ENCODE measurements at regions not wholly inside any gene's neighbourhood (a gene's known extent, or its start where the extent isn't known, plus 50 kb on each side); places are given as distances from the start of the nearest gene placed in this dataset.
"Not testable (repeated sequence)": the region's sequence is repeated elsewhere in the genome, so short reads cannot be mapped to it uniquely, and the experiment has no call there.

- Histone ChIP-seq H3K9me3 (ENCODE audit: control insufficient read depth, low read length) (no peaks in the 10 kb centered on the region), H3K27me3 (ENCODE audit: control insufficient read depth, insufficient read depth) (no peaks in the 10 kb centered on the region), H3K27ac (ENCODE audit: low read length) (no peak overlapping the region), H3K4me3 (ENCODE audit: low read length) (no peak overlapping the region), H3K4me1 (ENCODE audit: control insufficient read depth, insufficient read depth, low read length) (no peaks in the 10 kb centered on the region)
- intact Hi-C loops (cut with DNase I): no loop called here
- DNase-seq: no peak
- no peak for ATAC-seq
- 71% methylated on average over 17 of the region's 17 CpGs for WGBS
Measured at GRCh38 chr16:26985100-26986065, 81.3 kb upstream of the C16orf82 start.

DNA sequence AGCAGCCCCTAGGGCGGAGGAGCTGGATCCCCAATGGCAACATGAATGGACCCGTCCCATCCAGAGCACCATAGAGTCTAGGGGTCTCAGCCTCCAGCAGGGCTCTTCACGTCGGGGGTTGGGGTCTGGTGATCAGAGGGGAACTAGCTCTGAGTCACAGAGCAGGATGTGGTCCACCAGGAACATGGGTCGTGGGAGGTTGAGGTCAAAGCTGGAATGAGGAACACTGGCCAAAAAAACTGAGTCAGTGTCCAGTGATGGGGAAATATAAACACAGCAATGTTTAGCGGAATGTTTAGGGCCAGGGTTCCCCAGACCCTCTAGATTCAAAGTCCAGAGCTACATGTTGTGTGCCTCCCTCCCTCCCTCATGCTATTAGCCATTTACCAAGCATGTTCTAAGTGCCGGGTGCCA, 79.1 kb upstream of the C16orf82 start:
- no peak for ATAC-seq
- H3K4me1 ChIP-seq (ENCODE audit: control insufficient read depth, insufficient read depth, low read length): no peaks in the 10 kb centered on the region
- WGBS: 53% methylated on average over 7 of the region's 7 CpGs
- H3K27me3 ChIP-seq (ENCODE audit: control insufficient read depth, insufficient read depth): no peaks in the 10 kb centered on the region
- intact Hi-C loops (cut with DNase I): no loop called here
- no peak for DNase-seq
- no peaks in the 10 kb centered on the region for H3K9me3 ChIP-seq (ENCODE audit: control insufficient read depth, low read length)
- H3K27ac ChIP-seq (ENCODE audit: low read length): no peak overlapping the region
- no peak overlapping the region for H3K4me3 ChIP-seq (ENCODE audit: low read length)

- no peaks in the 10 kb centered on the region for H3K27me3 ChIP-seq (ENCODE audit: control insufficient read depth, insufficient read depth)
- no peak overlapping the region for H3K27ac ChIP-seq (ENCODE audit: low read length)
- intact Hi-C loops (cut with DNase I): no loop called here
- no peak for ATAC-seq
- no peaks in the 10 kb centered on the region for H3K4me1 ChIP-seq (ENCODE audit: control insufficient read depth, insufficient read depth, low read length)
- WGBS: 73% methylated on average over 5 of the region's 5 CpGs
- H3K4me3 ChIP-seq (ENCODE audit: low read length): no peak overlapping the region
- H3K9me3 ChIP-seq (ENCODE audit: control insufficient read depth, low read length): no peaks in the 10 kb centered on the region
- no peak for DNase-seq
Measured at GRCh38 chr16:26988186-26988585, 78.5 kb upstream of the C16orf82 start.

- H3K27ac ChIP-seq (ENCODE audit: low read length); H3K9me3 ChIP-seq (ENCODE audit: control insufficient read depth, low read length); DNase-seq; intact Hi-C loops (cut with DNase I); H3K4me3 ChIP-seq (ENCODE audit: low read length); H3K4me1 ChIP-seq (ENCODE audit: control insufficient read depth, insufficient read depth, low read length); H3K27me3 ChIP-seq (ENCODE audit: control insufficient read depth, insufficient read depth); ATAC-seq: not testable (repeated sequence)
- WGBS: 91% methylated on average over 5 of the region's 5 CpGs
Measured at GRCh38 chr16:26990384-26991120, 76.2 kb upstream of the C16orf82 start.

- no peak for ATAC-seq
- Histone ChIP-seq H3K4me1 (ENCODE audit: control insufficient read depth, insufficient read depth, low read length) (no peaks in the 10 kb centered on the region), H3K4me3 (ENCODE audit: low read length) (no peak overlapping the region), H3K9me3 (ENCODE audit: control insufficient read depth, low read length) (no peaks in the 10 kb centered on the region), H3K27ac (ENCODE audit: low read length) (no peak overlapping the region), H3K27me3 (ENCODE audit: control insufficient read depth, insufficient read depth) (no peaks in the 10 kb centered on the region)
- intact Hi-C loops (cut with DNase I): no loop called here
- 25% methylated on average over 9 of the region's 9 CpGs for WGBS
- no peak for DNase-seq
Measured at GRCh38 chr16:26992666-26993349, 73.9 kb upstream of the C16orf82 start.

DNA sequence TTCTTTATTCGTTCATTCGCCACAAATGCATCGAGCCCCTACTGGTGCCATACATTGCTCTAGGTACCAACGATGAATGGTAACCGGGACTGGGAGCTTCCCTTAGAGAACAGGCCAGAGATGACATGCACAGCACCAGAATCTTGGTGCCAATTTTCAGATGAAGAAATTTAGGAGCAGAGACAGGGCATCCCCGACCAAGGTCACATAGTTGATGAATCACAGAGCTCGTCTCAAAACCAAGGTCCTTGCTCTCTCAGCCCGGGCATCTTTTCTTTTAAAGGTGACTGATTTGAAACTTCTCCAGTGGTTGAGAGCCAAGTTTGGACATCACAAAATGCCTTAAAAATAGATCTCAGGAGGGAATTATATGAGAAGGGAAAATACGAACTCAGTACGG, 73.2 kb upstream of the C16orf82 start:
- H3K4me1 ChIP-seq (ENCODE audit: control insufficient read depth, insufficient read depth, low read length): no peaks in the 10 kb centered on the region
- DNase-seq: no peak
- 62% methylated on average over 10 of the region's 10 CpGs for WGBS
- H3K9me3 ChIP-seq (ENCODE audit: control insufficient read depth, low read length): no peaks in the 10 kb centered on the region
- no peak for ATAC-seq
- no peak overlapping the region for H3K4me3 ChIP-seq (ENCODE audit: low read length)
- H3K27me3 ChIP-seq (ENCODE audit: control insufficient read depth, insufficient read depth): no peaks in the 10 kb centered on the region
- intact Hi-C loops (cut with DNase I): no loop called here
- H3K27ac ChIP-seq (ENCODE audit: low read length): no peak overlapping the region

GRCh38 chr16:26993963-26994362, 72.8 kb upstream of the C16orf82 start:
- H3K9me3 ChIP-seq (ENCODE audit: control insufficient read depth, low read length): no peaks in the 10 kb centered on the region
- intact Hi-C loops (cut with DNase I): no loop called here
- no peaks in the 10 kb centered on the region for H3K27me3 ChIP-seq (ENCODE audit: control insufficient read depth, insufficient read depth)
- no peak overlapping the region for H3K4me3 ChIP-seq (ENCODE audit: low read length)
- no peak for DNase-seq
- WGBS: 29% methylated on average over 5 of the region's 5 CpGs
- no peak for ATAC-seq
- no peak overlapping the region for H3K27ac ChIP-seq (ENCODE audit: low read length)
- H3K4me1 ChIP-seq (ENCODE audit: control insufficient read depth, insufficient read depth, low read length): no peaks in the 10 kb centered on the region

DNA sequence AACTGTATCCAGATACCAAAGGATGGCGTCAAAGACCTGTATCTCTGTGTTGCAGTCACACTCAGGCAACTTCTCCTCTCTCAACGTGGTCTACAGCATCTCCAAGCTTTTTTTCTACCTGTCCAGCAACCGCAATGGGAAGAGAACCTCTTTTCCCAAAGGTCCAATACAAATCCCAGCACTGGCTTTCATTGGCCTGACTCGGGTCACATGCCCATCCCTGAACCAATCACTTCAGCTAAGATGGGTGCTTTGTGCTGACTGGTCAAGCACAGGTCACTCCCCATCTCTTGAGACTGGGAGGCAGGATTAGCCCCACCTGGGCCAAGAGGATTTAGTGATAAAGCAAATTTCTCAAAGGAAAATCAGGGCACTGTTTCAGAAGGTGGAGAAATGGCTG, 71.2 kb upstream of the C16orf82 start:
- no peak overlapping the region for H3K4me3 ChIP-seq (ENCODE audit: low read length)
- no peak for DNase-seq
- intact Hi-C loops (cut with DNase I): no loop called here
- WGBS: 73% methylated on average over 4 of the region's 4 CpGs
- H3K27me3 ChIP-seq (ENCODE audit: control insufficient read depth, insufficient read depth): no peaks in the 10 kb centered on the region
- ATAC-seq: no peak
- no peaks in the 10 kb centered on the region for H3K9me3 ChIP-seq (ENCODE audit: control insufficient read depth, low read length)
- H3K4me1 ChIP-seq (ENCODE audit: control insufficient read depth, insufficient read depth, low read length): no peaks in the 10 kb centered on the region
- H3K27ac ChIP-seq (ENCODE audit: low read length): no peak overlapping the region

DNA sequence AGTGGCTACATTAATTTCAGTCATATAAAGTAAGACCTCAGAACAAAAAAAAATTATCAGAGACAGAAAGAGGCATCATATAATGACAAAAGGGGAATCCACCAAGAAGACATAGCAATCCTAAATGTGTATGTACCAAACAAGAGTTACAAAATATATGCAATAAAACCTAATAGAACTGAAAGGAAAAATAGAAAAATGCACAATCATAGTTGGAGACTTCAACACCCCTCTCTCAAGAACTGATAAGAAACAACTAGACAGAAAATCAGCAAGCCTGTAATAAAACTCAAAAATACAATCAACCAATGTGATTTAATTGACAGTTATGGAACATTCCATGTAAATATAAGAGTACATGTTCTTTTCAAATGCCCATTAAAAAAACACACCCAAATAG, 61.3 kb upstream of the C16orf82 start:
- intact Hi-C loops (cut with DNase I): no loop called here
- Histone ChIP-seq H3K4me3 (ENCODE audit: low read length) (no peak overlapping the region), H3K27me3 (ENCODE audit: control insufficient read depth, insufficient read depth) (peaks cover 2% of the 10 kb centered on the region), H3K4me1 (ENCODE audit: control insufficient read depth, insufficient read depth, low read length) (no peaks in the 10 kb centered on the region), H3K27ac (ENCODE audit: low read length) (no peak overlapping the region), H3K9me3 (ENCODE audit: control insufficient read depth, low read length) (no peaks in the 10 kb centered on the region)
- DNase-seq: no peak
- ATAC-seq: no peak
